ENCODE measurements at regions not wholly inside any gene's neighbourhood (a gene's known extent, or its start where the extent isn't known, plus 50 kb on each side); places are given as distances from the start of the nearest gene placed in this dataset.

- TF ChIP-seq CTCF (IDR thresholded peaks at IDR 0.05), result no peak
- H3K36me3 ChIP-seq, result no peaks in the 10 kb centered on the region
- no peak overlapping the region for H3K4me3 ChIP-seq
- intact Hi-C loops (cut with DNase I), result no loop called here
- no peaks in the 10 kb centered on the region for H3K27me3 ChIP-seq
- H3K9me3 ChIP-seq, result no peaks in the 10 kb centered on the region
- no peak overlapping the region for H3K27ac ChIP-seq
- ATAC-seq, result no peak
- no peaks in the 10 kb centered on the region for H3K4me1 ChIP-seq
- DNase-seq, result no peak
Observed at GRCh38 chr5:167140548-167141291, 1150.7 kb upstream of the WWC1 start.

GRCh38 chr5:167143716-167144115 lies 1147.7 kb upstream of the WWC1 start:
- Histone ChIP-seq H3K27me3 (no peaks in the 10 kb centered on the region), H3K4me3 (no peak overlapping the region), H3K9me3 (no peaks in the 10 kb centered on the region), H3K27ac (no peak overlapping the region), H3K4me1 (no peaks in the 10 kb centered on the region), H3K36me3 (no peaks in the 10 kb centered on the region)
- ATAC-seq, result no peak
- intact Hi-C loops (cut with DNase I), result no loop called here
- TF ChIP-seq CTCF (IDR thresholded peaks at IDR 0.05), result no peak
- no peak for DNase-seq

- DNase-seq, result no peak
- no peaks in the 10 kb centered on the region for H3K4me1 ChIP-seq
- ATAC-seq, result no peak
- TF ChIP-seq CTCF (IDR thresholded peaks at IDR 0.05), result no peak
- H3K36me3 ChIP-seq, result no peaks in the 10 kb centered on the region
- H3K4me3 ChIP-seq, result no peak overlapping the region
- H3K9me3 ChIP-seq, result no peaks in the 10 kb centered on the region
- intact Hi-C loops (cut with DNase I), result no loop called here
- no peaks in the 10 kb centered on the region for H3K27me3 ChIP-seq
- no peak overlapping the region for H3K27ac ChIP-seq
Observed at GRCh38 chr5:167145841-167146240, 1145.6 kb upstream of the WWC1 start.

GRCh38 chr5:167147879-167148278 lies 1143.6 kb upstream of the WWC1 start:
- H3K9me3 ChIP-seq, result no peaks in the 10 kb centered on the region
- no peaks in the 10 kb centered on the region for H3K27me3 ChIP-seq
- H3K4me1 ChIP-seq, result no peaks in the 10 kb centered on the region
- DNase-seq, result no peak
- H3K4me3 ChIP-seq, result no peak overlapping the region
- H3K36me3 ChIP-seq, result no peaks in the 10 kb centered on the region
- no peak for TF ChIP-seq CTCF (IDR thresholded peaks at IDR 0.05)
- ATAC-seq, result no peak
- intact Hi-C loops (cut with DNase I), result no loop called here
- no peak overlapping the region for H3K27ac ChIP-seq

GRCh38 chr5:167150661-167151060 lies 1140.8 kb upstream of the WWC1 start:
- H3K27me3 ChIP-seq, result no peaks in the 10 kb centered on the region
- TF ChIP-seq CTCF (IDR thresholded peaks at IDR 0.05), result no peak
- intact Hi-C loops (cut with DNase I), result no loop called here
- no peak for ATAC-seq
- H3K36me3 ChIP-seq, result no peaks in the 10 kb centered on the region
- no peak for DNase-seq
- H3K4me3 ChIP-seq, result no peak overlapping the region
- H3K9me3 ChIP-seq, result no peaks in the 10 kb centered on the region
- no peak overlapping the region for H3K27ac ChIP-seq
- H3K4me1 ChIP-seq, result no peaks in the 10 kb centered on the region

GRCh38 chr5:167152561-167152960 lies 1138.9 kb upstream of the WWC1 start:
- ATAC-seq (no peak), DNase-seq (no peak)
- Histone ChIP-seq H3K4me3 (no peak overlapping the region), H3K4me1 (no peaks in the 10 kb centered on the region), H3K27ac (no peak overlapping the region), H3K36me3 (no peaks in the 10 kb centered on the region), H3K27me3 (no peaks in the 10 kb centered on the region), H3K9me3 (no peaks in the 10 kb centered on the region)
- intact Hi-C loops (cut with DNase I), result no loop called here
- no peak for TF ChIP-seq CTCF (IDR thresholded peaks at IDR 0.05)

Data from upper lobe of right lung (tissue), 1 donor.